SK-N-SH (cell line): ENCODE measurements at regions not wholly inside any gene's neighbourhood (a gene's known extent, or its start where the extent isn't known, plus 50 kb on each side); places are given as distances from the start of the nearest gene placed in this dataset.

ENCODE experiments used
- CTCF ChIA-PET: fragments of 300-600, 350-600 bp; formaldehyde crosslinking; extraction: SDS; loops from one replicate; lab custom pipeline; 2021; lab: Yijun Ruan, JAX
- POLR2A ChIA-PET: fragments of 350-600 bp; sonication (Branson Sonifier 250); formaldehyde crosslinking; extraction: SDS; loops from one replicate; lab custom pipeline; 2020; ENCODE audit warnings: antibody characterized with exemption, inconsistent platforms; lab: Yijun Ruan, JAX
- DNase-seq: peaks from one replicate; pipeline ENCODE4 v3.0.0; 2012
- H2AFZ ChIP-seq: fragments of 200-600 bp; sonication (generic); 2 replicates; pipeline ENCODE4 v1.8.1; 2016; ENCODE audit warnings: antibody characterized with exemption, mild to moderate bottlenecking, low read depth
- H3F3A ChIP-seq: fragments of 200-600 bp; sonication (generic); replicated peaks from 2 replicates; pipeline ENCODE3; 2016; ENCODE audit warnings: antibody characterized with exemption, mild to moderate bottlenecking; ENCODE audit not compliant: insufficient read depth
- H3K27ac ChIP-seq, 2 experiments: fragments of 200-500 bp in 1 of 2; fragments of 200-600 bp in 1 of 2; sonication (Bioruptor generic) in 1 of 2; sonication (generic), shearing (Covaris generic) in 1 of 2; 2 replicates each; pipeline versions ENCODE4 v1.5.1 to v1.6.1; 2014 to 2016; ENCODE audit warnings: low read depth in 2 of 2, inconsistent platforms in 1 of 2, low read length in 1 of 2, mild to moderate bottlenecking in 1 of 2, mixed read lengths in 1 of 2
- H3K27me3 ChIP-seq: fragments of 200-600 bp; sonication (generic), shearing (Covaris generic); 2 replicates; pipeline ENCODE4 v1.6.1; 2016; ENCODE audit warnings: mixed run types; ENCODE audit not compliant: insufficient read depth
- H3K36me3 ChIP-seq, 2 experiments: fragments of 200-500 bp in 1 of 2; fragments of 200-600 bp in 1 of 2; sonication (Bioruptor generic) in 1 of 2; sonication (generic) in 1 of 2; replicated peaks in 1 of 2; 2 replicates each; pipeline versions ENCODE3 to v1.5.1; 2014 to 2016; ENCODE audit warnings: low read length in 1 of 2, mild to moderate bottlenecking in 1 of 2; ENCODE audit not compliant: insufficient read depth in 2 of 2, control insufficient read depth in 1 of 2
- H3K4me1 ChIP-seq, 2 experiments: fragments of 200-500 bp in 1 of 2; fragments of 200-600 bp in 1 of 2; sonication (Bioruptor generic) in 1 of 2; sonication (generic), shearing (Covaris generic) in 1 of 2; 2 replicates each; pipeline versions ENCODE4 v1.5.1 to v1.6.1; 2014 to 2016; ENCODE audit warnings: low read depth in 1 of 2, low read length in 1 of 2, mixed run types in 1 of 2; ENCODE audit not compliant: insufficient read depth in 2 of 2, control insufficient read depth in 1 of 2
- H3K4me2 ChIP-seq: fragments of 200-600 bp; sonication (generic), shearing (Covaris generic); 2 replicates; pipeline ENCODE4 v1.6.1; 2017; ENCODE audit warnings: mixed run types
- H3K4me3 ChIP-seq, 2 experiments: fragments of 200-500 bp in 1 of 2; fragments of 200-600 bp in 1 of 2; sonication (Bioruptor generic) in 1 of 2; sonication (generic), shearing (Covaris generic) in 1 of 2; 2 replicates each; pipeline versions ENCODE4 v1.5.1 to v1.8.1; 2014 to 2016; ENCODE audit warnings: low read depth in 2 of 2, inconsistent platforms in 1 of 2, low read length in 1 of 2, mild to moderate bottlenecking in 1 of 2, mixed read lengths in 1 of 2, moderate library complexity in 1 of 2
- H3K79me2 ChIP-seq: fragments of 200-600 bp; sonication (generic); 2 replicates; pipeline ENCODE4 v1.8.1; 2017; ENCODE audit warnings: mild to moderate bottlenecking; ENCODE audit not compliant: insufficient read depth
- H3K9ac ChIP-seq: fragments of 200-600 bp; sonication (generic); 2 replicates; pipeline ENCODE4 v1.6.1; 2017; ENCODE audit warnings: mixed run types
- H3K9me2 ChIP-seq: fragments of 200-600 bp; sonication (generic); 2 replicates; pipeline ENCODE4 v1.6.1; 2017; ENCODE audit warnings: mixed run types
- H3K9me3 ChIP-seq: fragments of 200-600 bp; sonication (generic); 2 replicates; pipeline ENCODE4 v1.6.1; 2017; ENCODE audit warnings: mixed run types, mild to moderate bottlenecking, moderate library complexity
- H4K20me1 ChIP-seq: fragments of 200-600 bp; sonication (generic); 2 replicates; pipeline ENCODE4 v1.6.1; 2017; ENCODE audit warnings: mild to moderate bottlenecking, mixed run types; ENCODE audit not compliant: insufficient read depth
- EP300 ChIP-seq, 2 experiments: IDR thresholded peaks; 2 replicates each; pipeline versions ENCODE4 v1.4.0 to v1.6.1; 2012; ENCODE audit warnings: borderline replicate concordance in 1 of 2, low read depth in 1 of 2, low read length in 1 of 2
- EZH2phosphoT487 ChIP-seq: fragments of 200-600 bp; sonication (generic); IDR thresholded peaks from 2 replicates; pipeline ENCODE4 v1.6.1; 2017; ENCODE audit warnings: low read depth, mixed run types, mild to moderate bottlenecking, antibody characterized with exemption, moderate library complexity, borderline replicate concordance
- FOXJ3 ChIP-seq: sonication (generic); formaldehyde crosslinking; IDR thresholded peaks from 2 replicates; pipeline ENCODE4 v1.5.1; 2020; ENCODE audit warnings: mild to moderate bottlenecking, missing genetic modification reagents
- FOXM1 ChIP-seq: IDR thresholded peaks from 2 replicates; pipeline ENCODE4 v1.4.0; 2012; ENCODE audit warnings: low read depth, mild to moderate bottlenecking
- GATA2 ChIP-seq: sonication (generic); formaldehyde crosslinking; IDR thresholded peaks from 2 replicates; pipeline ENCODE4 v1.5.0; 2020; ENCODE audit warnings: mild to moderate bottlenecking, missing genetic modification reagents
- IRF3 ChIP-seq: fragments of 150-350 bp; IDR thresholded peaks from 2 replicates; pipeline ENCODE4 v1.6.1; 2016; ENCODE audit warnings: mild to moderate bottlenecking, low read depth, low read length
- JUND ChIP-seq: IDR thresholded peaks from 2 replicates; pipeline ENCODE4 v1.4.0; 2012
- MEF2A ChIP-seq: IDR thresholded peaks from 2 replicates; pipeline ENCODE4 v1.4.0; 2012; ENCODE audit warnings: low read depth, borderline replicate concordance
- NFIC ChIP-seq: IDR thresholded peaks from 2 replicates; pipeline ENCODE4 v1.4.0; 2012; ENCODE audit warnings: borderline replicate concordance
- NRF1 ChIP-seq: IDR thresholded peaks from 2 replicates; pipeline ENCODE4 v1.6.1; 2012; ENCODE audit warnings: low read depth, mild to moderate bottlenecking, low read length
- RAD21 ChIP-seq: IDR thresholded peaks from 2 replicates; pipeline ENCODE4 v1.6.1; 2012; ENCODE audit warnings: mild to moderate bottlenecking, low read length
- RCOR1 ChIP-seq: fragments of 150-350 bp; IDR thresholded peaks from 2 replicates; pipeline ENCODE4 v1.6.1; 2017; ENCODE audit warnings: antibody characterized with exemption, low read length
- REST ChIP-seq: IDR thresholded peaks from 2 replicates; pipeline ENCODE4 v1.6.1; 2012; ENCODE audit warnings: mild to moderate bottlenecking, low read depth, low read length, moderate library complexity
- TEAD4 ChIP-seq: IDR thresholded peaks from 2 replicates; pipeline ENCODE4 v1.4.0; 2012; ENCODE audit warnings: mild to moderate bottlenecking, borderline replicate concordance; ENCODE audit not compliant: insufficient read depth
- USF2 ChIP-seq: fragments of 150-350 bp; IDR thresholded peaks from 2 replicates; pipeline ENCODE4 v1.6.1; 2017; ENCODE audit warnings: antibody characterized with exemption, low read length, low read depth, borderline replicate concordance
- ZBTB33 ChIP-seq: IDR thresholded peaks from 2 replicates; pipeline ENCODE4 v1.4.0; 2012; ENCODE audit warnings: low read depth, borderline replicate concordance

GRCh38 chr9:108397286-108397685, 458.5 kb downstream of the ACTL7B start:
- no peaks in the 10 kb centered on the region for H3K27me3 ChIP-seq
- no peak overlapping the region for H3K4me3 ChIP-seq
- H2AFZ ChIP-seq: no peak overlapping the region
- H3K9me2 ChIP-seq: no peaks in the 10 kb centered on the region
- H3K9ac ChIP-seq: no peak overlapping the region
- no peaks in the 10 kb centered on the region for H3K79me2 ChIP-seq
- no peaks in the 10 kb centered on the region for H3K4me1 ChIP-seq
- DNase-seq: no peak
- CTCF ChIA-PET: no interaction called here
- no peaks in the 10 kb centered on the region for H3K9me3 ChIP-seq
- H3K27ac ChIP-seq: no peak overlapping the region
- POLR2A ChIA-PET: no interaction called here
- no peaks in the 10 kb centered on the region for H4K20me1 ChIP-seq
- H3K4me2 ChIP-seq: no peak overlapping the region
- no peaks in the 10 kb centered on the region for H3K36me3 ChIP-seq
- H3F3A ChIP-seq: no peaks in the 10 kb centered on the region
- TF ChIP-seq REST (no peak), NFIC (no peak), EP300 (IDR thresholded peaks at IDR 0.05; ENCODE audit: borderline replicate concordance in 1 of 2, low read depth in 1 of 2, low read length in 1 of 2) (no peak), USF2 (no peak), JUND (no peak), ZBTB33 (no peak), GATA2 (CRISPR knock-in tag) (no peak), EZH2phosphoT487 (no peak), MEF2A (no peak), RCOR1 (no peak), RAD21 (no peak), FOXM1 (no peak), TEAD4 (no peak), IRF3 (no peak), FOXJ3 (no peak), NRF1 (no peak)
